ENCODE measurements at regions not wholly inside any gene's neighbourhood (a gene's known extent, or its start where the extent isn't known, plus 50 kb on each side); places are given as distances from the start of the nearest gene placed in this dataset.
A peak's percentile ranks its signal among the peaks of the same experiment; 100 is the strongest.

DNA sequence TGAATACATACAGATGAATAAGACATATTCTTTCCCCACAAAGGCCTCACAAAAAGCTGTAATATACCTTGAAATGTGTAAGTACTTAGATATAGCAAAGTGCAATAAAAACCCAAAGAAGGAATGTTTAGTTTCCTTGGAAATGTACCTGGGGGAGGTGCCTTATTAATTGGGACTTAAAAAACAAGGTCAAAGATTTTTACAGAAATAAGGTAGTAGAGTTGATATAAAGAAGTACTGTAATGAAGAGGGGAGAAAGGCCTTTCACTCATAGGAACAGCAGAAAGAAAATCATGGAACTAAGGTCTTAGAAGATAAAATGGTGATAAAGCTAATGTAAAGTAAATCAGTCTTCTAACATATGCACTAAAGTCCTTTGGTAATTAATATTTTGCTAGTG, 153.9 kb upstream of the B3GALT2 start:
- no peak for ATAC-seq
- Histone ChIP-seq H3K27me3 (ENCODE audit: control insufficient read depth, insufficient read depth) (no peaks in the 10 kb centered on the region), H3K27ac (ENCODE audit: low read length) (no peak overlapping the region), H3K4me1 (ENCODE audit: control insufficient read depth, insufficient read depth, low read length) (no peaks in the 10 kb centered on the region), H3K4me3 (ENCODE audit: low read length) (no peak overlapping the region), H3K9me3 (ENCODE audit: control insufficient read depth, low read length) (no peaks in the 10 kb centered on the region)
- intact Hi-C loops (cut with DNase I): no loop called here
- no peak for DNase-seq

DNA sequence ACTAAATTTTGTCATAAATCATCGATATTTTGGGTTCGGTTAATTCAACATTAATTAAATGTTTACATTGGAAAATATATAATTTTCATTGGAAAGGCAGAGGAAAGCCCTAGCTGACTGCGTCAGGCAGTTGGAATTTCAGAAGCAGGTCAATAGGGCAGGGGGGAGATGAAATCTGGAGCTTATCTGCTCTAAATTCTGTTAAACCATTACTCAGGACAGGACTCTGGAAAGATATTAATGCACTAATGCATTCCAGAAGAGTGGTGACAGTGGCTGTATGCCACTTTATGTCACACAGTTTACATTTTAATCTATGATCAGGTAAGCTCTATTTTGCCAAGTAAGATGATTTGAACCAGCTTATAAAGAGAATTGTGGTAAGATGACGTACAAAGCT, 153.0 kb upstream of the B3GALT2 start:
- no peaks in the 10 kb centered on the region for H3K9me3 ChIP-seq (ENCODE audit: control insufficient read depth, low read length)
- no peak for ATAC-seq
- H3K4me1 ChIP-seq (ENCODE audit: control insufficient read depth, insufficient read depth, low read length): no peaks in the 10 kb centered on the region
- DNase-seq: no peak
- intact Hi-C loops (cut with DNase I): no loop called here
- H3K27me3 ChIP-seq (ENCODE audit: control insufficient read depth, insufficient read depth): no peaks in the 10 kb centered on the region
- no peak overlapping the region for H3K27ac ChIP-seq (ENCODE audit: low read length)
- no peak overlapping the region for H3K4me3 ChIP-seq (ENCODE audit: low read length)
- WGBS: 76% methylated on average over 4 of the region's 4 CpGs

DNA sequence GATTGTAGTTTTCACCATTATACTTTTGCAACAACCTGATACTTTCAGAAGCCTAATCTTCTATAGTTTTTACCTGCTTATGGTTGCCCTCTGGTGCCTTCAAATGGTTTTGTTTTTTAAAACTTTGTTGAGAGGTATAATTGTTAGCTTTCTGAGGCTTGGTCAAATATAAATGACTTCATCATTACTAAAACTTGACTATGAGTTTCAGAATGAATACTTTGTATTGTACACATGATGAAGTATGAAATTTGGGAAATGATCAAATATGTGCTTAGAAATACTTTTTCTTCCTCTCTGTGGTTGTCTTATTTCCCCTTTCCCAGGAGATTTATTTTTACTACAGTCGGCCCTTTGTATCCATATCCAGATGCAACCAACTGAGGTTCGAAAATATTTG, 151.8 kb upstream of the B3GALT2 start:
- peaks cover 3% of the 10 kb centered on the region for H3K9me3 ChIP-seq (ENCODE audit: control insufficient read depth, low read length)
- DNase-seq (no peak), ATAC-seq (peak in 1 of 2 donors; percentile 41)
- no peak overlapping the region for H3K4me3 ChIP-seq (ENCODE audit: low read length)
- no peaks in the 10 kb centered on the region for H3K27me3 ChIP-seq (ENCODE audit: control insufficient read depth, insufficient read depth)
- intact Hi-C loops (cut with DNase I): no loop called here
- 37% methylated on average over 2 of the region's 2 CpGs for WGBS
- no peak overlapping the region for H3K27ac ChIP-seq (ENCODE audit: low read length)
- no peaks in the 10 kb centered on the region for H3K4me1 ChIP-seq (ENCODE audit: control insufficient read depth, insufficient read depth, low read length)

DNA sequence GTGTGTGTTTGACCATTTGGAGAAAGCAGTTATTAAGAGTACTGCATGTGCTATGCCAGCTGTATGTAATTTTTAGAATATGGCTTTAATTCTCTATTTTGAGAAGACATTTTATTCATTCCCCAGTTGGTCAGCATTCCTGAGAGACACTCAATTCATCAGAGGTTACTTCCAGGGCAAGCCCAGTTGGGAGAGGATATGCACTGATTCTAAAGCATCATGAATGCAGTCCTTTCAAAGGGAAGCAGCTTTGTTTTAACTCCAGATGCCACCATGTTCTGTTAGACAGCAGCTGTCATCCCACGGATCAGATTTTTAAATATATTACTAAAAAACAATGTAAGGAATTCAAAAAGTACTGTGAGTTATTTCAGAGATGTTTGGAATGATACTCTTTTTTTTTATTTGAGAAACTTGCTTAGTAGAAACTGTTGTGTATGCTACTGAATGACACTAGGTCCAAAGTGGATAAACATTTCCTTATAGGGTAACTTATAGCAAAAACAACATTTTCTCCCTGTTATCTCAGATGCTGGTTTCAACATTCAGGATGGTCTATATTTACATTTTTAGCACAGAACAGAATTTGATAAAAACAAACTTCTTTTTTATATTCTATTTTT, 149.5 kb upstream of the B3GALT2 start:
- no peaks in the 10 kb centered on the region for H3K4me1 ChIP-seq (ENCODE audit: control insufficient read depth, insufficient read depth, low read length)
- WGBS: 53% methylated on average over 1 of the region's 1 CpG
- no peak overlapping the region for H3K27ac ChIP-seq (ENCODE audit: low read length)
- H3K9me3 ChIP-seq (ENCODE audit: control insufficient read depth, low read length): peaks cover 6% of the 10 kb centered on the region
- ATAC-seq (no peak), DNase-seq (no peak)
- H3K4me3 ChIP-seq (ENCODE audit: low read length): no peak overlapping the region
- intact Hi-C loops (cut with DNase I): no loop called here
- H3K27me3 ChIP-seq (ENCODE audit: control insufficient read depth, insufficient read depth): no peaks in the 10 kb centered on the region

DNA sequence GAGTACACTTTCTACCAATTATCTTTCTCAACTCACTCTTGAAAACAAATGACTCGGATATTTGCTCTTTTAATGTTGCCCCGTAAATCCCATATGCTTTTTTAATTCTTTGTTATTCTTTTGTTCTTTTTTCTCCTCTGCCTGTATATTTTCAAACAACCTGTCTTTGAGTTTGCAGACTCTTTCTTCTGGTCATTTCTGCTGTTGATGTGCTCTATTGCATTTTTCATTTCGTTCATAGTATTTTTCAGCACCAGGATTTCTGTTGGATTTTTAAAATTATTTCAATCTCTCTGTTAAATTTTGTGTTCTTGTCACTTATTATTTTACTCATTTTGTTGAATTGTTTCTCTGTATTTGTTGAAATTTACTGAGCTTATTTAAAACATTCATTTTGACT, 146.8 kb upstream of the B3GALT2 start:
- no peak for DNase-seq
- ATAC-seq: no peak
- H3K27ac ChIP-seq (ENCODE audit: low read length): no peak overlapping the region
- peaks cover 6% of the 10 kb centered on the region for H3K9me3 ChIP-seq (ENCODE audit: control insufficient read depth, low read length)
- intact Hi-C loops (cut with DNase I): no loop called here
- no peak overlapping the region for H3K4me3 ChIP-seq (ENCODE audit: low read length)
- no peaks in the 10 kb centered on the region for H3K4me1 ChIP-seq (ENCODE audit: control insufficient read depth, insufficient read depth, low read length)
- WGBS: 90% methylated on average over 3 of the region's 3 CpGs
- H3K27me3 ChIP-seq (ENCODE audit: control insufficient read depth, insufficient read depth): no peaks in the 10 kb centered on the region

DNA sequence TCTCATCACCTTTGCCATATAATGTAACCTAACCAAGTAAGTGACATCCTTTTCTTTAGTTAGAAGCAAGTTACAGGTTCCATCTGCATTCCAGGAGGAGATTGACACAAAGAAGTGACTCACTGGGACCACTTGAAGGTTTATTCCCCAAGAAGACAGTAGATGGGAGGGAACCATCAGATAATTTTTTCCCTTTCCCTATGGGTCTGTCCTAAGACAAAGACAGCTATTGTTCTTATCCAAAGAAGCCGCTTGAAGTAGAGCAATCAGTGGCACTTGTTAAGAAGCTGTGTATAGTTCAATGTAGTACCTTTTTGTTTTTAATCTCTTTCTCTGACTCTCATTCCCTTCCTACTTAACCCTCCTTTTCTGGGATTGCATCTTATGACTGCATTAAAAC, 139.9 kb upstream of the B3GALT2 start:
- ATAC-seq (no peak), DNase-seq (no peak)
- Histone ChIP-seq H3K27me3 (ENCODE audit: control insufficient read depth, insufficient read depth) (no peaks in the 10 kb centered on the region), H3K4me1 (ENCODE audit: control insufficient read depth, insufficient read depth, low read length) (no peaks in the 10 kb centered on the region), H3K9me3 (ENCODE audit: control insufficient read depth, low read length) (peaks cover 4% of the 10 kb centered on the region), H3K27ac (ENCODE audit: low read length) (no peak overlapping the region), H3K4me3 (ENCODE audit: low read length) (no peak overlapping the region)
- WGBS: 92% methylated on average over 1 of the region's 1 CpG
- intact Hi-C loops (cut with DNase I): no loop called here

DNA sequence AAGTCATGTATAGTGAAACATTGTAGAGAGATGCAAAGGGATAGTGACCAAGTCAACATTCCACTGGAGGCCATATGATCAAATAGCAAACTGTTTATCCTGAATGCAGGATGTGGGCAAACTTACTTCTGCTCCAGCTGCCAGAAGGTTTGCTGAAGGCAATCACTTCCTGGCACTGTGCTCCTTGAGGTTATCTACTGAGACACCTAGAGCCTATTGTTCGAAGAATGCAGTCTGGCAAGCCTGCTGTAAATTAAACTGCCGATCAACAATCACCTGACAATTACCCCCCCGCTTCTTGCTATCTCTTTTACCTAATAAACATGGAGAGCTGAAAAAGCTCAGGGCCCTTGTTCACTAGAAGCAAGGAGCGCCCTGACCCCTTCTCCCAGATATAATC, 139.4 kb upstream of the B3GALT2 start:
- Histone ChIP-seq H3K27me3 (ENCODE audit: control insufficient read depth, insufficient read depth) (no peaks in the 10 kb centered on the region), H3K27ac (ENCODE audit: low read length) (no peak overlapping the region), H3K4me3 (ENCODE audit: low read length) (no peak overlapping the region), H3K4me1 (ENCODE audit: control insufficient read depth, insufficient read depth, low read length) (no peaks in the 10 kb centered on the region), H3K9me3 (ENCODE audit: control insufficient read depth, low read length) (peaks cover 3% of the 10 kb centered on the region)
- no peak for ATAC-seq
- intact Hi-C loops (cut with DNase I): no loop called here
- DNase-seq: no peak
- WGBS: 91% methylated on average over 4 of the region's 4 CpGs

DNA sequence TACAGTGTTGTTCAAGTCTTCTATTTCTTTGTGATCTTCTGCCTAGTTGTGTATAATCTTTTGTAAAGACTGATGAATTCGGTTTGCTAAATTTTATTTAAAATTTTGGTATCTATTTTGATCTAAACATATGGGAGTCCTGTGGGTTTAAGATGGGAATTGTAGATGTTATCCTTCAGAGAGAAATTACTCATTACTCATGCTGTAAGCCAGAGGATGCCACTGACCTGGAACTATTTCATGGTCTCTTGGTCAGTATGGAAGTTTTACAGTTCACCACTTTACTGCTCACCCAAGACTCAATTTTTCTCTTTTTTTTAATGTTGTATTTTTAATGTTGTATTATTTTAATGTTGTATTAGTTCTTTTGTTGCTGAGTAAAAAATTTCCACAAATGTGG, 138.6 kb upstream of the B3GALT2 start:
- H3K27ac ChIP-seq (ENCODE audit: low read length): no peak overlapping the region
- intact Hi-C loops (cut with DNase I): no loop called here
- ATAC-seq (no peak), DNase-seq (no peak)
- peaks cover 3% of the 10 kb centered on the region for H3K9me3 ChIP-seq (ENCODE audit: control insufficient read depth, low read length)
- no peak overlapping the region for H3K4me3 ChIP-seq (ENCODE audit: low read length)
- no peaks in the 10 kb centered on the region for H3K27me3 ChIP-seq (ENCODE audit: control insufficient read depth, insufficient read depth)
- 81% methylated on average over 1 of the region's 1 CpG for WGBS
- H3K4me1 ChIP-seq (ENCODE audit: control insufficient read depth, insufficient read depth, low read length): no peaks in the 10 kb centered on the region

DNA sequence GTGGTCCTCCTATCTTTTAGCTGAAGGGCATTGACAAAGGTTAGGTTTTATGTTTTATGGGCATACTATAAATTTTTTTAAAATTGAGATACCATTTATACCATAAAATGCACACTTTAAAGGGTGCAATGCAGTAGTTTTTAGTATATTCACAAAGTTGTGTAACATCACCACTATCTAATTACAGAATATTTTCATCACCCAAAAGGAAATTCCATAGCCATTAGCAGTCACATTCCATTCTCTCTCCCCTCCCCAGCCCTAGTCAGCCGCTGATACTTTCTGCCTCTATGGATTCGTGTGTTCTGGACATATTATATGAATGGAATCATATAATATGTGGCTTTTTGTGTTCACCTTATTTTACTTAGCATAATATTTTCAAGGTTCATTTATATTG, 135.8 kb upstream of the B3GALT2 start:
- WGBS: 33% methylated on average over 2 of the region's 2 CpGs
- ATAC-seq (no peak), DNase-seq (no peak)
- no peaks in the 10 kb centered on the region for H3K27me3 ChIP-seq (ENCODE audit: control insufficient read depth, insufficient read depth)
- no peak overlapping the region for H3K4me3 ChIP-seq (ENCODE audit: low read length)
- H3K27ac ChIP-seq (ENCODE audit: low read length): no peak overlapping the region
- H3K9me3 ChIP-seq (ENCODE audit: control insufficient read depth, low read length): peaks cover 3% of the 10 kb centered on the region
- no peaks in the 10 kb centered on the region for H3K4me1 ChIP-seq (ENCODE audit: control insufficient read depth, insufficient read depth, low read length)
- intact Hi-C loops (cut with DNase I): no loop called here

DNA sequence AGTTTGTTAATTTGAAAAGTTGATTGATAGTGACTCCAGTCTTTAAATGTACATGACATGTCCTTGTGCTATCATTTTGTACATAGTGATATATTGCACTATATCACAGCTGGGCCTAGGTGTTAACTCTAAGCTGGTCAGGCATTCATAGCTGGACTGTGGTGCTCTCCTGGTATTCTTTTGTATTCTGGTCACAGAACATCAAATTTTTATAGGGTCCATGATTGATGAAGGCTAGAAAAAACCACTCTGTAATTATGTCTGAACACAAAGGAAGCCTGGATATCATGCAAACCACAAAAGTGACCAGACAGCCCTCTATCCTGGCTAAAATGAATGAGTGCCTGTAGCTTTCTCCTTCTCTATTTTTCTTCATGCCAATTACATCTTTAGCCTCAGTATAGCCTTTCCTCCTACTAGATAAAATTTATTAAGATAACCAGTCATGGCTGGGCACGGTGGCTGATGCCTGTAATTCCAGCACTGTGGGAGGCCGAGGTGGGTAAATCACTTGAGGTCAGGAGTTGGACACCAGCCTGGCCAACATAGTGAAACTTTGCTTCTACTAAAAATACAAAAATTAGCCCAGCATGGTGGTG, 134.9 kb upstream of the B3GALT2 start:
- H3K27ac ChIP-seq (ENCODE audit: low read length): no peak overlapping the region
- ATAC-seq: no peak
- H3K9me3 ChIP-seq (ENCODE audit: control insufficient read depth, low read length): peaks cover 3% of the 10 kb centered on the region
- intact Hi-C loops (cut with DNase I): no loop called here
- no peak overlapping the region for H3K4me3 ChIP-seq (ENCODE audit: low read length)
- no peaks in the 10 kb centered on the region for H3K4me1 ChIP-seq (ENCODE audit: control insufficient read depth, insufficient read depth, low read length)
- H3K27me3 ChIP-seq (ENCODE audit: control insufficient read depth, insufficient read depth): no peaks in the 10 kb centered on the region
- 86% methylated on average over 2 of the region's 2 CpGs for WGBS
- peak in 1 of 3 donors; percentile 19 for DNase-seq

DNA sequence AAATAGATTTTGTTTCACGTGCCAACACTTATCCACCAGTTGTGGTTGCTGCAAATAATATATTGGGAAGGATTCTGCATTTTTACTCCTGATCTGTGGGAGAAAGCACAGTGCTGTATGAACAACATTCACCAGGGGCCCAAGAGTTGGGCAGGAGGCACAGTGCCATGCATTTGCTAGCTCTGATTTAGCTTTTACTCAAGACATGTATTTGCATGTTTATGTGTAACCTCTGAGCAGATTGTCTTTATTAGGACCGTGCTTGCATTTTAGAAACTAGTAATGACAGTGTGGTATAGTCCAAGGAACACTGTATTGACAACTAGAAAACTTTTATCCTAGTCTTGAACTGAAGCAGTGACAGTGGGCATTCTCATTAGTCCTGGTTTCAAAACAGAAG, 133.9 kb upstream of the B3GALT2 start:
- Histone ChIP-seq H3K4me1 (ENCODE audit: control insufficient read depth, insufficient read depth, low read length) (no peaks in the 10 kb centered on the region), H3K27ac (ENCODE audit: low read length) (no peak overlapping the region), H3K4me3 (ENCODE audit: low read length) (no peak overlapping the region), H3K27me3 (ENCODE audit: control insufficient read depth, insufficient read depth) (no peaks in the 10 kb centered on the region), H3K9me3 (ENCODE audit: control insufficient read depth, low read length) (no peaks in the 10 kb centered on the region)
- intact Hi-C loops (cut with DNase I): no loop called here
- no peak for ATAC-seq
- 76% methylated on average over 2 of the region's 2 CpGs for WGBS
- DNase-seq: no peak

DNA sequence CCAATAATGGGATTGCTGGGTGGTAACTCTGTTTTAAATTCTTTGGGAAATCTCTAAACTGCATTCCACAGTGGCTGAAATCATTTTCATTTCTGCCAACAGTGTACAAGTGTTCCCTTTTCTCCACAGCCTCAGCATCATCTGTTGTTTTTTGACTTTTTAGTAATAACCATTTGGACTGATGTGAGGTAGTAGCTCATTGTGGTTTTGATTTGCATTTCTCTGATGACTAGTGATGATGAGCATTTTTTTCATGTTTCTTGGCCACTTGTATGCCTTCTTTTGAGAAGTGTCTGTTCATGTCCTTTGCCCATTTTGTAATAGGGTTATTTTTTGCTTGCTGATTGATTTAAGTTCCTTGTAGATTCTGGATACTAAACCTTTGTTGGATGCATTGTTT, 131.9 kb upstream of the B3GALT2 start:
- ATAC-seq (no peak), DNase-seq (no peak)
- Histone ChIP-seq H3K4me3 (ENCODE audit: low read length) (no peak overlapping the region), H3K27me3 (ENCODE audit: control insufficient read depth, insufficient read depth) (no peaks in the 10 kb centered on the region), H3K27ac (ENCODE audit: low read length) (no peak overlapping the region), H3K4me1 (ENCODE audit: control insufficient read depth, insufficient read depth, low read length) (no peaks in the 10 kb centered on the region), H3K9me3 (ENCODE audit: control insufficient read depth, low read length) (no peaks in the 10 kb centered on the region)
- intact Hi-C loops (cut with DNase I): no loop called here
